Activated B cell treated with CpG ODN at 0.5 μM for 24 hours (primary cell): ENCODE measurements at regions not wholly inside any gene's neighbourhood (a gene's known extent, or its start where the extent isn't known, plus 50 kb on each side); places are given as distances from the start of the nearest gene placed in this dataset.

Source experiments
- ATAC-seq: fragments of 200-7000 bp; cut with Tn5 transposase; one replicate; pipeline ENCODE4 v1.10.0; 2021; ENCODE audit warnings: low read depth, mild to moderate bottlenecking, moderate library complexity
- CTCF ChIA-PET: fragments of 350-600 bp; sonication (Branson Sonifier 250); formaldehyde crosslinking; loops from one replicate; lab custom pipeline; 2021; ENCODE audit warnings: antibody characterized with exemption; lab: Charles Lee
- POLR2A ChIA-PET: fragments of 350-600 bp; sonication (Branson Sonifier 250); formaldehyde crosslinking; loops from one replicate; lab custom pipeline; 2021; ENCODE audit warnings: antibody characterized with exemption; lab: Charles Lee
- DNase-seq: peaks from one replicate; pipeline ENCODE4 v3.0.0; 2022
- H3K27ac Mint-ChIP-seq: one replicate; pipeline ENCODE4 v1.8.0; 2020; ENCODE audit warnings: mixed read lengths
- H3K27me3 Mint-ChIP-seq: one replicate; pipeline ENCODE4 v1.8.0; 2021; ENCODE audit warnings: mixed read lengths
- H3K36me3 Mint-ChIP-seq: one replicate; pipeline ENCODE4 v1.8.0; 2021; ENCODE audit warnings: low read depth, mixed read lengths
- H3K4me1 Mint-ChIP-seq: one replicate; pipeline ENCODE4 v1.8.0; 2021; ENCODE audit warnings: mixed read lengths
- H3K4me3 Mint-ChIP-seq: one replicate; pipeline ENCODE4 v1.8.0; 2020; ENCODE audit warnings: mild to moderate bottlenecking, mixed read lengths
- H3K9me3 Mint-ChIP-seq: one replicate; pipeline ENCODE4 v1.8.0; 2020; ENCODE audit warnings: mixed read lengths
- intact Hi-C: fragments of 100-400 bp; cut with micrococcal nuclease; formaldehyde crosslinking; loops from one replicate; pipeline ENCODE4 v1.15.1; 2024
- TF ChIP-seq, protein P1 (sequence below): fragments of 200-600 bp; IDR thresholded peaks from one replicate; pipeline ENCODE4 v1.8.0; 2022; ENCODE audit warnings: antibody characterized with exemption, mild to moderate bottlenecking

DNA sequence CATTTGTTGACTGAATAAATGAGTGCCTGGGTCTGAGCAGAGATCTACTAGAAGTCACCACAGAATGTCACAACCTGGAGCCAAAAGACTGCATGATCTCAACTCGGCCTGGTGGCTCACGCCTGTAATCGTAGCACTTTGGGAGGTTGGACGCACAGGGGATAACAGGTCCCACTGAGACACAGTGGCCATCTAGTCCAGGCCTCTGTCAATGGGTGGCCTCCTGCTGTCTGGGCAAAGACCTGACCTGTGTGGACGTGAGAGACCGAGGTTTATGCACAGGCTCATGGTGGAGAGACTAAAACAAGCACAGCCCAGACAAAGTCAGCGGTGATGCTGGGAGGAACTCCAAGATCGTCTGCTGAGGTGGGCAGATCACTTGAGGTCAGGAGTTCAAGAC, 103.0 kb upstream of the BACE2 start:
- TF ChIP-seq, protein P1, sequence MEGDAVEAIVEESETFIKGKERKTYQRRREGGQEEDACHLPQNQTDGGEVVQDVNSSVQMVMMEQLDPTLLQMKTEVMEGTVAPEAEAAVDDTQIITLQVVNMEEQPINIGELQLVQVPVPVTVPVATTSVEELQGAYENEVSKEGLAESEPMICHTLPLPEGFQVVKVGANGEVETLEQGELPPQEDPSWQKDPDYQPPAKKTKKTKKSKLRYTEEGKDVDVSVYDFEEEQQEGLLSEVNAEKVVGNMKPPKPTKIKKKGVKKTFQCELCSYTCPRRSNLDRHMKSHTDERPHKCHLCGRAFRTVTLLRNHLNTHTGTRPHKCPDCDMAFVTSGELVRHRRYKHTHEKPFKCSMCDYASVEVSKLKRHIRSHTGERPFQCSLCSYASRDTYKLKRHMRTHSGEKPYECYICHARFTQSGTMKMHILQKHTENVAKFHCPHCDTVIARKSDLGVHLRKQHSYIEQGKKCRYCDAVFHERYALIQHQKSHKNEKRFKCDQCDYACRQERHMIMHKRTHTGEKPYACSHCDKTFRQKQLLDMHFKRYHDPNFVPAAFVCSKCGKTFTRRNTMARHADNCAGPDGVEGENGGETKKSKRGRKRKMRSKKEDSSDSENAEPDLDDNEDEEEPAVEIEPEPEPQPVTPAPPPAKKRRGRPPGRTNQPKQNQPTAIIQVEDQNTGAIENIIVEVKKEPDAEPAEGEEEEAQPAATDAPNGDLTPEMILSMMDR, result no peak
- H3K4me3 Mint-ChIP-seq, result no peak overlapping the region
- no peak for DNase-seq
- H3K36me3 Mint-ChIP-seq, result no peaks in the 10 kb centered on the region
- ChIA-PET CTCF (no interaction called here), POLR2A (no interaction called here)
- ATAC-seq, result no peak
- peaks cover 14% of the 10 kb centered on the region for H3K4me1 Mint-ChIP-seq
- peaks cover 26% of the 10 kb centered on the region for H3K27me3 Mint-ChIP-seq
- intact Hi-C loops, result loop anchor here (5.0 kb wide), 1 partner anchor 598 kb away; no protein-coding TSS in a partner anchor
- H3K9me3 Mint-ChIP-seq, result no peaks in the 10 kb centered on the region
- no peak overlapping the region for H3K27ac Mint-ChIP-seq

DNA sequence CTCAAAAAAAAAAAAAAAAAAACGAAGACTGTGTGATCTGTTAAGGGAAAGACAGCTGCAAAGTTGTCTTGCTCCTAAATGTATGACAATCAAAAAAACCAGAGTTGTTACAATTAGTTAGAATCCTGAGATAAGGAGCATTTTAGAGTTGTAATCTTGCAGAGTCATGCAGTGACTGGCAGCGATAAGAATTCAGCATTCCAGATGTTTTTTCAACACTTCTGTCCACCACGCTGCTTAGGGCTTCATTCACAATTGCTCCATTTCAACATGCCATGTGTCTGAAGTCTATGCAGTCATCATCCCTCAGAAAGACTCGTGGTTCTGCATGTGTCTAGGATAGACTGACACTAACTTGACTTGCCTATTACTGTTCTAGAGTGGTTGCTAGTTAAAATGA, 102.4 kb upstream of the BACE2 start:
- ChIA-PET POLR2A (no interaction called here), CTCF (no interaction called here)
- H3K27me3 Mint-ChIP-seq, result peaks cover 29% of the 10 kb centered on the region
- H3K27ac Mint-ChIP-seq, result no peak overlapping the region
- intact Hi-C loops, result loop anchor here (5.0 kb wide), 1 partner anchor 598 kb away; no protein-coding TSS in a partner anchor
- no peak overlapping the region for H3K4me3 Mint-ChIP-seq
- no peaks in the 10 kb centered on the region for H3K36me3 Mint-ChIP-seq
- peaks cover 14% of the 10 kb centered on the region for H3K4me1 Mint-ChIP-seq
- H3K9me3 Mint-ChIP-seq, result no peaks in the 10 kb centered on the region
- TF ChIP-seq, protein P1, result no peak
- no peak for ATAC-seq
- DNase-seq, result no peak

DNA sequence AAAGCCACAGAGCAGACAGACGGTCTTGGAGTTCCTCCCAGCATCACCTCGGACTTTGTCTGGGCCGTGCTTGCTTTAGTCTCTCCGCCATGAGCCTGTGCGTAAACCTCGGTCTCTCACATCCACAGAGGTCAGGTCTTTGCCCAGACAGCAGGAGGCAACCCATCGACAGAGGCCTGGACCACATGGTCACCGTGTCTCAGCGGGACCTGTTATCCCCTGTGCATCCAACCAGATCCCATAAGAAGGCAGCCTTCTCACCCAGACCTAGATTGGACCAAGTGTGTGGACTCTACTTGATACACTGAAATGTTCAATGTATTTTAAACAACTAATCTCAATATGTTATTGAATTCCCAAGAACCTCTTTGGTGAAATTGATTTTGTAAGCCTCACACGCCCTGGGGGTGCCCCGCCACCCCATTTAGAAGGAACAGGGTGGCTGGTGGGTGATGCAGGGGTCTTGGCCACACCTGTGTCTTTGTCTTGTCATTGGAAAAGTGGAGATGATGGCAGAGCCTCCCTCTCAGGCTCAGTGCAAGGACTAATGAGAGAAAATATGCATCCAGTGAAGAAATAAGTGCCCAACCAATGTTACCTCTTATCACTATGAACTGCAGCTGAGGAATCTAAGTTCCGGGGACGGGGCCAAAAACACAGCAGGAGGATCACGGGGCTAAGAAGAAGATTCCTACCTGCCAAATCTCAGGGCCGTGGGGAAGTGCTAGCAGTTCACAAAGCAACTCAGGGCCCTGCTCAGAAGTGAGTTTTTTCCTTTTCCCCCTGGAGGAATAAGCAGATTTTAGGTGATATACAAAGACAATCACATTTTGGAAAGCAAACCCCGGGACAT, 101.6 kb upstream of the BACE2 start:
- ChIA-PET CTCF (no interaction called here), POLR2A (no interaction called here)
- ATAC-seq (no peak), DNase-seq (no peak)
- H3K4me3 Mint-ChIP-seq, result no peak overlapping the region
- intact Hi-C loops, result loop anchor here (5.0 kb wide), 1 partner anchor 599 kb away; no protein-coding TSS in a partner anchor
- H3K27me3 Mint-ChIP-seq, result peaks cover 30% of the 10 kb centered on the region
- TF ChIP-seq, protein P1, result no peak
- no peaks in the 10 kb centered on the region for H3K36me3 Mint-ChIP-seq
- H3K4me1 Mint-ChIP-seq, result peaks cover 14% of the 10 kb centered on the region
- H3K9me3 Mint-ChIP-seq, result no peaks in the 10 kb centered on the region
- H3K27ac Mint-ChIP-seq, result no peak overlapping the region

DNA sequence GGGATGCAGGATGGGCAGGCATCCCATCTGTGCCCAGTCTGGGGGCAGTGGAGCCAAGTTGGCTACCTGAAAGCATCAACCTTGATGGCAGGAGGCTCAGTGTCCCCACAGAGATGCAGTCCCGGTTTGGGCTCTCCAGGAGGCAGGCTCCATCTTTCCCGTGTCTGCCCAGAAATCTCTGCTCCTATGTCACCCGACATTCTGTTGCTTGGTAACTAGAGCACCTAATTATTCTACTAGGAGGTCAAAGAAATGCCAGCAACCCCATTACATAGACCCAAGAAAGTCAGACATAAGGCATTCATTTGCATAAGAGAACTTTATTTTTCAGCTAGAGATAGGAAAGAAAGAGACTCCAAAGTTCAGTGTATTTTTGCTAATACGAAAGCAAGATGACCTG, 100.3 kb upstream of the BACE2 start:
- Mint-ChIP-seq H3K4me3 (no peak overlapping the region), H3K36me3 (no peaks in the 10 kb centered on the region), H3K27ac (no peak overlapping the region), H3K9me3 (no peaks in the 10 kb centered on the region), H3K27me3 (peaks cover 30% of the 10 kb centered on the region), H3K4me1 (peaks cover 14% of the 10 kb centered on the region)
- intact Hi-C loops, result loop anchor here (5.0 kb wide), 1 partner anchor 600 kb away; no protein-coding TSS in a partner anchor
- TF ChIP-seq, protein P1, result no peak
- ChIA-PET POLR2A (no interaction called here), CTCF (no interaction called here)
- ATAC-seq (no peak), DNase-seq (no peak)

DNA sequence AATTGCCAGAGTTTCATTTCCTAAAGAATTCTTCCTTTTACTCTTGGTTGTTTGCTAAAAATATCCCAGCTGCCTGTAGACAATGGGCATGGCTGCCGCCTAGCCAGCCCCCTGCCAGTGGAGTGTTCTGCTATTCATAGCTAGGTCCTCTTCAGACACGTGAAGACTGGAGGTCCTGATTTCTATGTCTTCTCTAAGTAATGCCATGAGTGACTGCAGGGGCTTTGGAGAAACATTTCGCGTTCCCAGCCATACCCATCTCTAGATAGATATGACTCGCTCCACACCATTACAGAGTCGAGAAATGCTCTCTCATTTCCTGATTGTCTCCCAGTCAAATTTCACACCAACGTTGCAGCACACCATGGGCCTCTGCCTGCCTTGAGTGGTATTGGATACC, 99.5 kb upstream of the BACE2 start:
- ChIA-PET POLR2A (no interaction called here), CTCF (interaction anchor here (0.7 to 1.0 kb wide), 3 partner anchors 10 to 1550 kb away, joined by 3 read pairs; no protein-coding TSS in a partner anchor)
- H3K9me3 Mint-ChIP-seq, result no peaks in the 10 kb centered on the region
- ATAC-seq, result no peak
- intact Hi-C loops, result loop anchor here (5.0 kb wide), 1 partner anchor 601 kb away; no protein-coding TSS in a partner anchor
- no peak overlapping the region for H3K27ac Mint-ChIP-seq
- peaks cover 14% of the 10 kb centered on the region for H3K4me1 Mint-ChIP-seq
- peaks cover 28% of the 10 kb centered on the region for H3K27me3 Mint-ChIP-seq
- TF ChIP-seq, protein P1, result no peak
- H3K36me3 Mint-ChIP-seq, result no peaks in the 10 kb centered on the region
- DNase-seq, result no peak
- no peak overlapping the region for H3K4me3 Mint-ChIP-seq
